Activated CD4-positive, alpha-beta memory T cell treated with anti-CD3 and anti-CD28 coated beads for 36 hours (primary cell): ENCODE measurements at regions not wholly inside any gene's neighbourhood (a gene's known extent, or its start where the extent isn't known, plus 50 kb on each side); places are given as distances from the start of the nearest gene placed in this dataset.
A peak's percentile ranks its signal among the peaks of the same experiment; 100 is the strongest.

Experiments used
- CTCF ChIA-PET: fragments of 350-600 bp; sonication (Branson Sonifier 250); formaldehyde crosslinking; loops from one replicate; lab custom pipeline; 2021; ENCODE audit warnings: antibody characterized with exemption, inconsistent platforms; lab: Charles Lee
- POLR2A ChIA-PET: fragments of 350-600 bp; sonication (Branson Sonifier 250); formaldehyde crosslinking; loops from one replicate; lab custom pipeline; 2021; ENCODE audit warnings: antibody characterized with exemption; lab: Charles Lee
- DNase-seq: peaks from one replicate; pipeline ENCODE4 v3.0.0-alpha.2; 2020
- H3K27ac Mint-ChIP-seq: one replicate; pipeline ENCODE4 v1.8.0; 2021; ENCODE audit warnings: mixed read lengths
- H3K27me3 Mint-ChIP-seq: one replicate; pipeline ENCODE4 v1.8.0; 2021; ENCODE audit warnings: mixed read lengths
- H3K36me3 Mint-ChIP-seq: one replicate; pipeline ENCODE4 v1.8.0; 2021; ENCODE audit warnings: mixed read lengths
- H3K4me1 Mint-ChIP-seq: one replicate; pipeline ENCODE4 v1.8.0; 2021; ENCODE audit warnings: low read depth, mixed read lengths
- H3K4me3 Mint-ChIP-seq: one replicate; pipeline ENCODE4 v1.8.0; 2021; ENCODE audit warnings: mild to moderate bottlenecking, mixed read lengths
- H3K9me3 Mint-ChIP-seq: one replicate; pipeline ENCODE4 v1.8.0; 2021; ENCODE audit warnings: mixed read lengths
- intact Hi-C: fragments of 100-400 bp; cut with micrococcal nuclease; formaldehyde crosslinking; loops from one replicate; pipeline ENCODE4 v1.15.1; 2023

DNA sequence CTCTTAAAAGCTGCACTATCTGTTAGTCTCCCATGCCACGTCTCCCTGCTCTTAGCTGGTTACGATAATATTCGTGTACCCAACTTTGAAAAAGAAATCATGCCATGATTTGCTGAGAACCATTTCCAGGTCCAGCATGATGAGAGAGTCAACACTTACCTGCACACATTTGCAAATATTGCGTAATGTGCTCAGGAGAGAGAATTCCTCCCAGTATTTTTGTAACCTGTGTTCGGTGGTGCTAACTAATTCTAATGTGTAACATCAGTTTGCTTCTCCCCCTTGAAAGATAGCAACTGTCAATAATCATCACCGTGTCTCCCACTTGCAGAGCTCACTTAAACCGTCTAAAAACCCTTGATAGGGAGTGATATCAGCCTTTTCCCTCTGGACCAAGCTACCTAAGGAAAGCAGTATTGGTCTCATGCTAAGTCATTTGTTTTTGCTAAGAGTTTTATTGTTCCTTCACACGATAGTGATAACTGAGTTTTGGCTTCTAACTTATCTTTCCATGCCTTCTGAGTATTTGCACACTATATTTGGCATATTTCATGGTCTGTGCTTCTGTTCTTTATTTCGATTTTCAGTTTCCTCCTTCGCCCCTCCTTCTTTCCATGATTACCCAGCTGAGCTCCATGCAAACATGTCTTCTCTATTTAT is 61.1 kb upstream of the IRF2BP2 start:
- DNase-seq = no peak
- H3K9me3 Mint-ChIP-seq = peaks cover 2% of the 10 kb centered on the region
- no peaks in the 10 kb centered on the region for H3K36me3 Mint-ChIP-seq
- intact Hi-C loops = no loop called here
- H3K27ac Mint-ChIP-seq = no peak overlapping the region
- POLR2A ChIA-PET = no interaction called here
- H3K27me3 Mint-ChIP-seq = no peaks in the 10 kb centered on the region
- H3K4me1 Mint-ChIP-seq = peaks cover 14% of the 10 kb centered on the region
- CTCF ChIA-PET = interaction anchor here (0.9 kb wide), 1 partner anchor 27 kb away, joined by 3 read pairs; no protein-coding TSS in a partner anchor
- no peak overlapping the region for H3K4me3 Mint-ChIP-seq

DNA sequence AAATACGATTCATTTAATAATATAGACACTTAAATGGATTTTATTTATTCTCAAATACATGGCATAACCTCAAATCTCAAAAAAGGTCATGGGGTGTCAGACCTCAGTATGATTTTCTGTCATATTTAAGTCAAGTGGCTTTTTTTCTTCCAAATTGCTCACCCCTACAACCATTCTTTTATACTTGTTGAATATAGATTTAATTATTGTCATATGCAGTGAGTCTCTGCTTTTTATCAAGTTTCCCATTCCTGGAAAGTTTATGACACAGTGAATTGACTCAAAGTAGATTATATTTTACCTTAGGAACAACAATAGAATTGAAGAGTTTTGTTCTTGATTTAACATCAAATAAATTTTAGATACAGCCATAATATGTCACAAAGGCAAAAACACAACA is 59.5 kb upstream of the IRF2BP2 start:
- Mint-ChIP-seq H3K4me1 (peaks cover 11% of the 10 kb centered on the region), H3K4me3 (no peak overlapping the region), H3K36me3 (no peaks in the 10 kb centered on the region), H3K9me3 (peaks cover 2% of the 10 kb centered on the region), H3K27me3 (no peaks in the 10 kb centered on the region), H3K27ac (no peak overlapping the region)
- intact Hi-C loops = no loop called here
- DNase-seq = no peak
- ChIA-PET POLR2A (no interaction called here), CTCF (no interaction called here)

DNA sequence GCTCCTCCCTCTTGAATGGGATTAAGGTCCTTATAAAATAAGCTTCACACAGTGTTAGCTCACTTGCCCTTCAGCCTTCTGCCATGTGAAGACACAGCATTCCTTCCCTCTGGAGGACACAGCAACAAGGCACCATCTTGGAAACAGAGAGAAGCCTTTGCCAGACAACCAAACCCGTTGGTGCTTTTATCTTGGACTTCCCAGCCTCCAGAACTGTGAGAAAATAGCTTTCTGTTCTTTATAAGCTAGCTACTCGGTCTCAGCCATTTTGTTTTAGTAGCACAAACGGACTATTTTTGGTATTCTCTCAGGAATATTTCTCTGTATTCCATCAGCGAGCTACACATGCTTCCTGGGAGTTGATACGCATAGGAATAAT is 58.6 kb upstream of the IRF2BP2 start:
- Mint-ChIP-seq H3K27me3 (no peaks in the 10 kb centered on the region), H3K4me1 (peaks cover 11% of the 10 kb centered on the region), H3K4me3 (no peak overlapping the region), H3K27ac (no peak overlapping the region), H3K9me3 (peaks cover 2% of the 10 kb centered on the region), H3K36me3 (no peaks in the 10 kb centered on the region)
- POLR2A ChIA-PET = no interaction called here
- intact Hi-C loops = no loop called here
- CTCF ChIA-PET = interaction anchor here (0.6 kb wide), 1 partner anchor 318 kb away, joined by 3 read pairs; no protein-coding TSS in a partner anchor
- no peak for DNase-seq

DNA sequence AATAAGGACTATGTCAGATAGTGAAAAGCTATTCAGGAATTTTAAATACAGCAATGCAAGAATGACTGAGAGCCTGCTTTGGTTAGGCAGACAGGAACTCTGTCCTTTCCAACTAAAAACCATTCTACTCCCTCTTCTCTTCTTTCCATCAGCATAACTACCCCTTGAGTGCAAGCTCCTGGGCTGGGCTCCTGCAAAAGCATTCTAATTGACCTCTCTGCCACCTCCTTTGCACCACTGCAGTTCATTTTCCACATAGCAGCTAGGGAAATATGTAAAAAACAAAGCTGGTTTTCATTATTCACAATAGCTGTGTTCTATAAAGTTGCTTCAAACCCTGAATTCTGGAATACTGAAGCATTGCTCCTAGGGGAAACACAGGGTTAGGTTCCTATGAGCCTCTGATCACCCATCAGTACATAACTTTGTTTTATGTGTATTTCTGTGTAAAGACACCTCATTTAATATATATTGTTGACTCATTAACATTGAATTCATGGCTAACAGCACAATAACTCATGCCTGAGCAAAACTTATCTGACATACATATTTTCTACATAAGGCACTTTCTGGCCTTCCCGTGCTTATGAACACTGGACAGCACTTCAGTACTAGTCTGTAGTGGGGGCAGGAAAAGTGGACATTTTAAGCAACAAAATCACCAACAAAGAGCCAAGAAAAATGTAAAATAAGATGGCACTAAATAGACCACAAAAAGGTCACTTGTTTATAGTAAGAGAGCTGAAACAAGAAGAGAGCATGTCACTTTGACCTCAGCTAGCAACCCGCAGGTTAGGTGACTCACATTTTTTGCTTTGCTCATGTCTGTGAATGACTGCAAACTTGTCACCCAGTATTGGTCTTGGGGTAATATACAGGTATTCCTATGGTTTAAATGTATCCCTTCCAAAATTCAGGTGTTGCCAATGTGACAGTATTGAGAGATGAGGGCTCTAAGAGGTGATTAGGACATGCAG is 57.9 kb upstream of the IRF2BP2 start:
- Mint-ChIP-seq H3K4me3 (no peak overlapping the region), H3K9me3 (peaks cover 2% of the 10 kb centered on the region), H3K4me1 (peaks cover 11% of the 10 kb centered on the region), H3K27me3 (no peaks in the 10 kb centered on the region), H3K36me3 (no peaks in the 10 kb centered on the region), H3K27ac (no peak overlapping the region)
- intact Hi-C loops = no loop called here
- ChIA-PET POLR2A (no interaction called here), CTCF (no interaction called here)
- peak; percentile 31 for DNase-seq

DNA sequence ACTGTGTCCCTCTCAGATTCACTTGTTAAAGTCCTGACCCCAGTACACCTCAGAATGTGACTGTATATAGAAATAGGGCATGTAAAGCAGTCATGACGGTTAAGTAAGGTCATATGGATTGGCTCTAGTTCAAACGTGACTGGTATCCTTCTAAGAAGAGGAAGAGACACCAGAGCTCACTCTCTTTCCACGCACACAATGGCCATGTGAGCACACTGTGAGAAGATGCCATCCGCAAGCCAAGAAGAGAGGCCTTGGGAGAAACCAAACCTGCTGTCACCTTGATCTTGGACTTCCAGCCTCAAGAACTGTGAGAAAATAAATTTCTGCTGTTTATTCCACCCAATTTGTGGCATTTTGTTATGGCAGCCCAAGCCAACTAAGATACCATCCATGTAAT is 56.8 kb upstream of the IRF2BP2 start:
- CTCF ChIA-PET = no interaction called here

DNA sequence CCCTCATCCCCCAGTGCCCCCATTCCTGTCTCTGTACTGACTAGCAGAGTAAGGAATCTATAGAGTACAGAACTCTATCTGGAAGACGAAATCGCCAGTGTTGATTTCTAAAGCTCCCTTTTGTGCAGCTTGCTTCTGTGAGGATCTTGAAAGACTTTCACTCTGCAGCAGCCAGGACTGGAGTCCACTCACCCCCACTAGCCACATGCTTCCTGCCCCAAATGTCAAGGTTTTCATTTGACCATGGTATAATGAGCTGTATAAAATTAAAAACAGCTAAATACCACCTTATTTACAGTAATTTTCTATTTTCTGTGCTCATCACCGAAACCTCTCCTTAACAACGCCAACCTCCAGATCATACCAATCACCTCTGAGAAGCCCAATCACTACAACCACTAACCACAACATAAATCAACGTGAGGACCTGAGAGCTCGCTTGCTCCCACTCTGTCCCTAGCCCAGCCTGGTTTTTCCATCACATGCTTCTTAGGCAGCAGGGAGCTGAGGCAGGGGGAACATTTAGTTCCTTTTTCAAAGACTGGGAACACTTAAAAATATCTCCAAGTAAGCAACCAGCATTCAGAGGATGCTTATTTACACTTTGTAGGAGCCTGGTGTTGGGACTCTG is 56.1 kb upstream of the IRF2BP2 start:
- Mint-ChIP-seq H3K36me3 (no peaks in the 10 kb centered on the region), H3K9me3 (peaks cover 2% of the 10 kb centered on the region), H3K27me3 (no peaks in the 10 kb centered on the region), H3K27ac (no peak overlapping the region), H3K4me3 (no peak overlapping the region), H3K4me1 (peaks cover 5% of the 10 kb centered on the region)
- DNase-seq = no peak
- POLR2A ChIA-PET = no interaction called here
- intact Hi-C loops = no loop called here
- CTCF ChIA-PET = no interaction called here

More for the DNA sequence above, 56.8 kb upstream of the IRF2BP2 start:
- Mint-ChIP-seq H3K4me1 (peaks cover 11% of the 10 kb centered on the region), H3K4me3 (no peak overlapping the region), H3K9me3 (peaks cover 2% of the 10 kb centered on the region), H3K27ac (no peak overlapping the region), H3K36me3 (no peaks in the 10 kb centered on the region), H3K27me3 (no peaks in the 10 kb centered on the region)
- no peak for DNase-seq
- POLR2A ChIA-PET = no interaction called here
- intact Hi-C loops = no loop called here

DNA sequence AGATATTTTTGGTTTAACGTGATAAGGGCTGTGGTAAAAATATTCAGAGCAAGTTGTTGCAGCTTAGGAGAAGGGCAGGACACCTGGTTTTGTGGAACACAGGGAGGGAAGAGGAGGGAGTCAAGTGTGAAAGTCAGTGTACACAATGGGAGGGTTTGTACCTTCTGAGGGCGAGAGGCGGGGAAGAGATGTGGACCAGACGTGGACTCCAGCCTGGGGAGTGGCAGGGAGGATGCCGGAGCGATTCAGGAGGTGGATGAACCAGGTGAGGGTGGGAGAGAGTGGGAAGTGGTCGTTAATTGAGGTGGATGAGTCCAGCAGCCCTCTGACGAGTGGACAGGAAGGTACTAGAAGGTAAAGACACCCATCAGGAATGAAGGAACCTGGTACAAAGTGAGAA is 52.2 kb upstream of the IRF2BP2 start:
- no peaks in the 10 kb centered on the region for H3K27me3 Mint-ChIP-seq
- H3K4me3 Mint-ChIP-seq = no peak overlapping the region
- POLR2A ChIA-PET = no interaction called here
- intact Hi-C loops = no loop called here
- DNase-seq = no peak
- H3K36me3 Mint-ChIP-seq = no peaks in the 10 kb centered on the region
- H3K27ac Mint-ChIP-seq = no peak overlapping the region
- H3K9me3 Mint-ChIP-seq = peaks cover under 1% of the 10 kb centered on the region
- CTCF ChIA-PET = no interaction called here
- H3K4me1 Mint-ChIP-seq = peaks cover 10% of the 10 kb centered on the region

DNA sequence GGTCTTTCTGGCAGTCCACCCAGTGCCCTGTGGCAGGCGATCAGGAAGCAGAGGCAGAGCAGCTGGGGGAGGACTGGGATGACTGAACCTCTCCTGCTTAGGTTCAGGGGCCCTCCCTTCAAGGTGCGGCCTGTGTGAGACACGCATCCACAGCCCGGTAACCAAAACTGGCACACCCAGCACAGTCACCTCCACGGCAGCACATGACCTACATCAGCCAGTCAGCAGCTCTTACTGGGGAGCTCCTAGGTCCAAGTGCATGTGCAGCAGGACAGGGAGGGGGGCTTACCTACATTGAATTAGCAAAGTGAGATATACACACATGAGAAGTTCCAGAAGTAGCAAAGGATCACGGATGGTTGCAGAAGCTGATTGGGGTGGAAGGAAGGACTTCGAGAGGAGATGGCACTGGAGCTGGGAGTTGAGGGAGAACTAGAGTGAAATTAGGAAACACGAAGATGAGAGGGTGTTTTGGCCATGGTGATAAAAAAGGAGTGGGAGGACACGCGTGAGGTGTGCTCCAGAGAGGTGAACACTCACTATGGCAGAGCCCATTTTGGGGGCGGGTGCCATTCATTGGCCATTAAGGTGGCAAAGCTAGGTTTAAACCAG is 51.4 kb upstream of the IRF2BP2 start:
- Mint-ChIP-seq H3K27me3 (no peaks in the 10 kb centered on the region), H3K4me1 (peaks cover 17% of the 10 kb centered on the region), H3K9me3 (no peaks in the 10 kb centered on the region), H3K27ac (no peak overlapping the region), H3K4me3 (no peak overlapping the region), H3K36me3 (no peaks in the 10 kb centered on the region)
- ChIA-PET CTCF (no interaction called here), POLR2A (no interaction called here)
- intact Hi-C loops = no loop called here
- DNase-seq = no peak

DNA sequence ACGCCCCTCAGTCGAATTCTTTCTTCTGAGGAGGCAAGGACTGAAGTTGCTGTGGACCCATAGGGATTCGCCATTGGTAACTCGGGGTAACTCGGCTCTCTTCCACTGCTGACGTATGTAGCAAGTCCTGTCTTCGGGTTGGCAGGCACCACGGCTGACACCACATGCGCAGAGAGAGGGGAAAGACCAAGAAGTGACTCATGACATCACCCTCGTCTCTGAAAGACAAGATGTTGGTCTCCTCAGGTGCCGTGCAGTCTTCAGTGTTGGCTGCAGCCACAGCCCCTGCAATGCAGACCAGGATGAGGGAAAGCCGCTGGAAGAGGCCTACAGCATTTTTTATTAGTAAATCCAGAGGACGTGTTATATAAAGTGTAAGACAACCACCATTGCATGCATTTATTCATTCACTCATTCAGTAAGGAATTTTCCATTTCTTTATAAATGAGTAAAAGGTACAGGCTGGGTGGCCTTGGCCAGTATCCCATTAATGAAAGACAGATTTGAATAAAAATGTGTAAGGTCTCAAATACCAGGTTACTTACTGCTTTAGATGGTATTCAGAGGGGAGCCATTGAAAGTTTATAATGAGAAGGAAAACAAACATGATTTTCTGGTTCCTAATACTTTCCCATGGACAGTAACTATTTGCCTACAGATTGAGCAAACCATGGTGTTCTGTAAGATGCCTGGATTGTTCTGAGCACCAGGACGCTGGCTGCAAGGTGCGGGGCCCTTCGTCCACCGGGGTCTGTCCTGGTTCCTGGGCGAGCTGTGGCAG is 50.7 kb upstream of the IRF2BP2 start:
- intact Hi-C loops = no loop called here
- H3K27ac Mint-ChIP-seq = no peak overlapping the region
- no peaks in the 10 kb centered on the region for H3K36me3 Mint-ChIP-seq
- H3K9me3 Mint-ChIP-seq = no peaks in the 10 kb centered on the region
- no peak overlapping the region for H3K4me3 Mint-ChIP-seq
- no peaks in the 10 kb centered on the region for H3K27me3 Mint-ChIP-seq
- CTCF ChIA-PET = no interaction called here
- no peak for DNase-seq
- H3K4me1 Mint-ChIP-seq = peaks cover 15% of the 10 kb centered on the region
- POLR2A ChIA-PET = no interaction called here
